ENCODE measurements at regions not wholly inside any gene's neighbourhood (a gene's known extent, or its start where the extent isn't known, plus 50 kb on each side); places are given as distances from the start of the nearest gene placed in this dataset.
"Not testable (repeated sequence)": the region's sequence is repeated elsewhere in the genome, so short reads cannot be mapped to it uniquely, and the experiment has no call there.

DNA sequence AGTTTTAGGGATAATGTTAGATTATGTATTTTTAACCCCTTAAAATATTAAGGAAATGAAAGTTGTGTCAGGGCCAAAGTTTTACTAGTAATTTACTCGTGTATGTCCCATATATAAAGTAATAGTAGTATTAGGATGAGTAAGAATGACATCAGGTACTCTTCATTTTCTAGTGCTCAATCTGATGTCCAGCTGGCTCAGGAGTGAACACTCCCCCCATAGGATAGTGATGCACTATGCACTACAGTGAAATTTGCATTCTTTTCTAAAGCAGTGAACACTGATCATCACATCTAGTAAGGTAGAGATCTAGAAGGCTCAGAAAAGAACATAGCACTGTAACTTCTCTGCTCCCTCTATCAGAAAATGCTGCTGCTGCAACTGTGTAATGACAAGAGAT, 409.7 kb downstream of the GLUD2 start:
- no peak for DNase-seq

DNA sequence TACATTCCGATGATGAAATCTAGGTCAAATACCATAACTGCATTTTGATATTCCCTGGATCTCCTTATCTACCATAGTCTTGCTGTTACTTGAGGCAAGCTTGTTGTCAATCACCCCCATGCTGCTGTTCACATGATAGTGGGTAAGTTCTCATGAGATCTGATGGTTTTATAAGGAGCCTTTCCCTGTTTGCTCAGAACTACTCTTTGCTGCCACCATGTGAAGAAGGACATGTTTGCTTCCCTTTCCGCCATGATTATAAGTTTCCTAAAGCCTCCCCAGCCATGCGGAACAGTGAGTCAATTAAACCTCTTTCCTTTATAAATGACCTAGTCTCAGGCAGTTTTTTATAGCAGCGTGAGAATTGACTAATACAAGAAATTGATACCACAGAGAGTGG, 432.0 kb downstream of the GLUD2 start:
- DNase-seq: no peak

DNA sequence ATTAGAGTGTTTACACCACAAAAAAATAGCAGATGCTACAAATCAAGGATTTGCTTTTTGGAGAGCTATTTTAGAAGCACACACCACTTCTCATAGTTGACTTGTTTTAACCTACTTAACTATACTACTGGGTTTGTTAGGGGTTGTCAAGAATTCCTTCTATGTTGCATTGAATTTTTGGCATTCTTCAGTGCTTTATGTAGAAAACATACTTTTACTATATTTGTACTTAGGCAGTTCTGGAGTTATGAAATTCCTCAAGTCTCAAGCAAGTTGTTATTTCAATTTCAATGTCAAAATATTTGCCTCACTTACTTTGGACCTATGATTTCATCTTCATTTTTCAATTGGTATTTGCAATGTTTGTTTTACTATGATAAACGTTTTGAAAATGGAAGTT, 449.6 kb downstream of the GLUD2 start:
- DNase-seq: no peak

DNA sequence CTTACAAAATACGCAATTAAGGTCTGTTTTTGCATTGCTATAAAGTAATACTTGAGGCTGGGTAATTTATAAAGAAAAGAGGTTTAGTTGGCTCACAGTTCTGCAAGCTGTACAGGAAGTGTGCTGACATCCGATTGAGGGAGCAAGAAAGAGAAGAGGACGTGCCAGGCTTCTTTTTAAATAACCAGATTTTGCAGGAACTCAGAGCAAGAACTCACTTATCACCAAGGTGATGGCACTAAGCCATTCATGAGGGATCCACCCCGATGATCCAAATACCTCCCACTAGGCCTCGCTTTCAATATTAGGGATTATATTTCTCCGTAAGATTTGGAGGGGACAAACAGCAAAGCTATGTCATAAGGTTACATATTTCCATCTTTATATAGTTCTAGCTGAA, 456.7 kb downstream of the GLUD2 start:
- DNase-seq: no peak

DNA sequence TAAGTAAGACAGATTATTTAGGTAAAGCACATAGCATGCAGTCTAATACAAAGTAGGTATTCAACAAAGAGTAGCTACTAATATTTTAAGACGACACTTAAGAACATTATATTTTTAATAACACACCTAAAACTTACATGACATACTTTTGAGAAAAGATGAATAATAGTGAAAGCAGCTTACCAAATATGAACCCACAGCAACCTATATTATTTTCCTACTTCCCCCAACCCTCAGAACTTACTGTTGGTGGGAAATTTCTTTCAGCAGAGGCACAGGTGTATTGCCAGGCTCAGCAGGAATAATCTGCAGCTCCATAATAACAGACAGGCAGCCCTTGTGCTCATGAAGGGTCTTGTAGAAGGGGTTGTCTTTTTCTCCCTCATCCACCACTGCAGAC, 498.9 kb downstream of the GLUD2 start:
- no peak for DNase-seq

DNA sequence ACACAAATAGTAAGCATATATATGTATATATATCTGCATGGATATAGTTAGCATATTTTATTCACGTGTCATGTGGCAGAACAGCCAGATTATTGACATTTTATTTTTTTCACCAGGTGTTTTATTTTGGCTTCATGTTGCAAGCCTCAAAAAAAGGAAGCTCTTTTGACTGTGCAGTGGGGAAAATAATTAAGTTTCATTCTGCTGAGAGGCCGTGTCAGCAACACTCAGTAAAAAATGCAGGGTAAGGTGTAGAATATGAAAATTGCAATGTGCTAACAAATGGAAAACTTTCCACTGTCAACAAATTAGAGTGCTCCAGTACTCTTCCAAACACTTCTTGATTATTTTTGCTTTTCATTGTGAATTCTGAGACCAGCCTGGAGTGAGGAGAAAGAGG, 511.5 kb downstream of the GLUD2 start:
- no peak for DNase-seq

DNA sequence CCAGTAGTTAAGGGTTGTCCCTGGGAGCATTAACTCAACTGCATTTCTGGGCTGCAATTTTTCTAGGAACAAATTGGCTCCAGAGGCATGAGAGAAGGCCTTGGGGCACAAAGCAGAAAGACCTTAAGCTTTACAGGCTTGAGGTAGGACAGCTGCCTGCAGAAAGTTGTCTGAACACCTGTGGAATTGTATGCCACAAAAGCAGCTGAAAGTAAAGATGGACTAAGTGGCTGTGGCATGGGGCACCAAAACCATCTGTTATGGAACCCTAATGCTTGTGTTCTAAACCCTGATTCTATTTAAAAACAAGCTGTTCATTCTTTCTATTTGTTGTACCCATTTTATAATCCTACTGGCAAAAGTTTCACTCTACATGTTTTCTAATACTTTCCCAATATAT, 515.2 kb downstream of the GLUD2 start:
- DNase-seq: no peak

DNA sequence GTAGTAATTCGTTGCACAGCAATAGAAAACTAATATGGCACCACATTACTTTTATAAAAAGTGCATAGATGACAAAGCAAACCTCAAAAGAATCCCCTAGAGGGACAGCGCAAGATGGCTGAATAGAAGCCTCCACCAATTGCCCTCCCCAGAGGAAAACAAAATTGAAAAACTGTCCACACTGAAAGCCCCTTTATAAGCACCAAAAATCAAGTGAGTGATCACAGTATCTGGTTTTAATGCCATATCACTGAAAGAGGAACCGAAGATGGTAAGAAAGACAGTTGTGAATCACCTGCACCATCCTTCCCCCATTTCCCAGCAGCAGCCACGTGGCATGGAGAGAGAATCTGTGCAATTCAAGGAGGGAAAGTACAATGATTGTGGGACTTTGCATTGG, 522.2 kb downstream of the GLUD2 start:
- no peak for DNase-seq

DNA sequence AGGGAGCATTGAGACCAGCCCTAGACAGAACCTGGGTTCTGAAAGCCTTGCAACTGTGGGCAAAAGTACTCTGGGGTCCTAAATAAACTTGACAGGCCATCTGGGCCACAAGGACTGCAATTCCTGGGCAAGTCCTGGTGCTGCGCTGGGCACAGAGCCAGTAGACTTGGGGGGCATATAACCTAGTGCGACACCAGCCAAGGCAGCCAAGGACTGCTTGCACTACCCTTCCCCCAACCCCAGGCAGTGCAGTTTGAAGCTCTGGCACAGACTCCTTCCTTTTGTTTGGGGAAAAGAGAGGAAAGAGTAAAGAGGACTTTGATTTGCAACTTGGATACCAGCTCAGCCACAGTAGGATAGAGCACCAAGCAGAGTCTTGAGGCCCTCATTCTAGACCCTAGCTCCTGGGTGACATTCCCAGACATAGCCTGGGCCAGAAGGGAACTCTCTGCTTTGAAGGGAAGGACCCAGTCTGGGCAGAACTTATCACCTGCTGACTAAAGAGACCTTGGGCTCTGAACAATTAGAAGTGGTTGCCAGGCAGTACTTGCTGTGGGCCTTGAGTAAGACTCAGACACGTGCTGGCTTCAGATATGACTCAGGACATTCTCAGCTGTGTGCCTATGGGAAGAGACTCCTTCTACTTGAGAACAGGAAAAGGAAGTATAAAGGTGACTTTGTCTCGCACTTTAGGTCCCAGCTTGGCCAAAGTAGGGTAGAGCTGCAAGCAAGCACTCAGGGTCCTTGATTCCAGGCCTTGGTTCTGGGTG, 522.8 kb downstream of the GLUD2 start:
- DNase-seq: no peak

DNA sequence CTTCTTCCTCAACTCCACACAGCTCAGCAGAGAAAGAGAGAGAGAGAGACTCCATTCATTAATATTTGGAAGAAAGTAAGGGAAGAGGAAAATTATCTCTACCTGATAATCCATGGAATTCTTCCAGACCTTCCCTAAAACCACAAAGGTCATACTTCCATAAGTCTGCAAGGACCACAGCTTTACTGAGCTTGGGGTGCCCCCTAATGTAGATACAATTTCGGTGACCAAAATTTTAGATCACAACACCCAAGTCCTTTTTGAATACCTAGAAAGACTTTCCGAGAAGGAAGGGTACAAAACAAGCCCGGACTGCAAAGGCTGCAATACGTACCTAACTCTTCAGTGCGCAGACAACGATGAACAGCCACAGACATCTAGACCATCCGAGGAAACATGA, 523.9 kb downstream of the GLUD2 start:
- DNase-seq: no peak

DNA sequence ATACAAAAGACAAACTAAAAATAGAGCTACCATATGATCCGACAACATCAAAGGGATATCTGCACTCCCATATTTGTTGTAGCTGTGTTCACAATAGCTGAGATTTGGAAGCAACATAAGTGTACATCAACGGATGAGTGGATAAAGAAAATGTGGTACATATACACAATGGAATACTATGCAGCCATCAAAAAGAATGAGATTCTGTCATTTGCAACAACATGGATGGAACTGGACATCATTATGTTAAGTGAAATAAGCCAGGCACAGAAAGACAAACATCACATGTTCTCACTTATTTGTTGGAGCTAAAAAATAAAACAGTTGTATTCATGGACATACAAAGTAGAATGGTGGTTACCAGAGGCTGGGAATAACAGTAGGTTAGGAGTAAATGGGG, 527.0 kb downstream of the GLUD2 start:
- not testable (repeated sequence) for DNase-seq

DNA sequence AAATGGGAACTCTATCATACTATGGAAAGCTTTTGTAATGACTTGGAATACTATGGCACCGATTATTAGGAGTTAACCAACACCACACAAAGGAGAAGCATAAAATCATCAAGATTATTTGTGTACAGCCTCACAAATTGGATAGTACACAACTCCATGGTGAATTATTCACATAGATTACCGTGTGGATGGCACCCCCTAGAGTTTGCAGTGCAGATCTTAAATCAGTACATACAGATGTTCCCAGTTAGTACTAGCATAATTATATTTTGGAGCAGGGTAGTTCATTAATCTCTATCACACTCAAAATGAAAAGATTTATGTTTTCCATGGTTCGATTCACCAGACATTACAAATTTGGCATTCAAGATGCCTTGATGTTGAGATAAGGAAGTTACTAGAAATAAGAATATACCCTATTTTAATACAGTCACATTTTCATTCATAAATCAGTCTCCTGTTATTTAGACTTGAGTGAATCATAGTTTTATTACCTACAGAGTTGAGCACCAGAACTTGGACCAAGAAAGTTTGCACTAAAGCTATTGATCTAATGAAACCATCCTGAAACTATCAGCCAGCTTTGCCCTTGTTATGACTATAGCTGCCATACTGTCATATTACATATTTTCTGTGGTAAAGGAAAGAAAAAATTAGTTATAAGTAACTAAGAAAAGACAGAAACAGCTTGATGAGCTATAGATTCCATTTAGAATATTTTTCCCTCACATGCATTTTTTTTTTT, 531.8 kb downstream of the GLUD2 start:
- DNase-seq: no peak

DNA sequence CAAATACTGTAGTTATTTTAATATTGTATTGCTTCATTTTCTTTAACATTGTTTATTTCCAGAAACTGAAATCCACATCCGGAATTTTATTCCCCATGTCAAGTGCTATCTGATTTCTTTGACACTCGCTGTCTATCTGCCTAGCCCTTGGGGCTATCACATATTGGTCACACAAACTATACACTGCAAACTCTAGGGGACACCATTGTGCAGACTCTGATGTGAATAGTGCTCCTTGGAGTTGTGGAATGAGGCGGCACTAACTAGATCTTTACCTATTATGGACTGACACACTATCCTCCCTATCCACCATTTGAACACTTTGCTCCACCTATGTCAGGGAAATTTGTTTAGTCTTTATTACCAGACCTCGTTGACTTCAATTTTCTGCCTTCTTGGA, 534.5 kb downstream of the GLUD2 start:
- DNase-seq: no peak

DNA sequence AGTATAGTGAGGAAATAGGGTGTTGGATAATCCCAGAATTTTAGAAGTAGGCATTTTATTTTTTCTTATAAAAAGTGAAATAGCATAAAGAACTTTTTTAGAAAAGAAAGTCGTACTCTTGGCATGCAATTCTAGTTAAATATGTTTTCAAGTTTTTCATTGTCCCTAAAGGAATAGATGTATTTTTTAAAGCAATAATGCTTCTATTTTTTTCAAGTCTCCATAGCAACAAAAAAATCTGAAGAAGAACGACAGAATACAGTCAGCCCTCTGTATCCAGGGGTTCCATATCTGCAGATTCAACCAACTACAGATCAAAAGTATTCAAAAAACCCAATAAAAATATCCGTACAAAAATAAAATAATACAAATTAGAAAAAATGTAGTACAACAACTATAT, 538.2 kb downstream of the GLUD2 start:
- DNase-seq: no peak

DNA sequence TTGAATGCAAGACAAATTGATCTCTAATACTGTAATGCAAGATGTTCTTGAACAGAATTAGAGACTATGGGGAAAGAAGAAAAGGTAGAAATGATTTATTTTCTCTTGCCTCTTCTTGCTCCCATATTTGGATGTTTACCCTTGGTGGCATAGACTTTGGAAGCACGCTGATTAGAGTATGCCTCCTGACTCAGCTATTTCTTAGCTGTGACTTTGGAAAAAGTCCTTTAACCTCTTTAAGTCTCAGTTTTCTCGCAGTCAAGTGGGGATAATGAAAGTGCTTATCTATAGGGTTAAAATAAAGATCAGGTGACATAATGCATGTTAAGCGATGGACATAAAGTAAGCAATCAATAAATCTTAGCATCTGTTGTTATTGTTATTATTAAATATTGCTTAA, 545.5 kb downstream of the GLUD2 start:
- DNase-seq: no peak

DNA sequence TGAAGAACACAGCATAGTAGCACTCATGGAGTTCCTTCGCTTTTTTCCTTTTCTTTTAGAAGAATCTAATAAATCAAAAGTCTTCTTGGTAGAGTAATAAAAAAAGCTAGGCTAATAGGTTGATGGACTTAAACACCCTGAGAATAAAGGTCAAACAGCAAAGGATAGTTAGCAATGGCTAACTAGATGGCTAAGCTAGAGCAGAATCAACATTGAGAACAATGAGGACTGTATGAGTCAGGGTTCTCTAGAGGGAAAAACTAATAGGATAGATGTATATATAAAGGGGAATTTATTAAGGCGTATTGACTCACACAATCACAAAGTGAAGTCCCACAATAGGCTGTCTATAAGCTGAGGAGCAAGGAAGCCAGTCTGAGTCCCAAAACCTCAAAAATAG, 550.9 kb downstream of the GLUD2 start:
- DNase-seq: no peak

DNA sequence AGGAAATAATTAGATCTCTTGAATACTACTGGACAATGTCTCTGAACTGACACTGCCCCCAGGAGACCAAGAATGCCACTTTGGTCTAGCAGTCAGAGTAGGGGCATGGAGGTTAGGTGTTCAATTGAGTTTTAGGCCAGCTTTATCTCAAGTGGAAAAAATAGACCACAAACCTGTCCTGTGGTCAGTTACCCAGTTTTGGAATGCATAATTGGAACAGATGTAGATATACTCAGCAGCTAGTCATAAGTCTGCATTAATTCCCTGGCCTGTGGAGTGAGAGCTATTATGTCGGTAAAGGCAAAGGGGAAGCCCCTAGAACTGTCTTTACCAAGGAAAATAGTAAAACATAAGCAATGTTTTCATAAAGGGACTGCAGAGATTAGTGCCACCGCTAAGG, 587.7 kb downstream of the GLUD2 start:
- DNase-seq: no peak

DNA sequence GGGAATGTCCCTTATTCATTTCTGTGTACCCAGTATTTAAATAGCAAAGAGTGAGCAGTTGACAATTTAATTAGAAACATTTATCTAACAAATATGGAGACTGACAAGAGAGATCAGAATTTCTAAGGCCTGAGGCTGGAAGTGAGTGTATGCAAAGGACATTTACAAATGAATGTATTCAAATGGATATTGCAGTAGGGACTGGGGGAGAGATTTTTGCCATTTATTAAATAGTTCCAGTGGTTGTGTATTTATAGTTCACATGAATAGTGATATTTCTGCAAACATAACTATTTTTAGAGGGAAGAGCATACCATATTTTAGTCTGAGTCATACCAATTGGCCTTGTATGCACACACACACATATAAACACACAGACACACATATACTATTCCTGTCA, 592.4 kb downstream of the GLUD2 start:
- no peak for DNase-seq

DNA sequence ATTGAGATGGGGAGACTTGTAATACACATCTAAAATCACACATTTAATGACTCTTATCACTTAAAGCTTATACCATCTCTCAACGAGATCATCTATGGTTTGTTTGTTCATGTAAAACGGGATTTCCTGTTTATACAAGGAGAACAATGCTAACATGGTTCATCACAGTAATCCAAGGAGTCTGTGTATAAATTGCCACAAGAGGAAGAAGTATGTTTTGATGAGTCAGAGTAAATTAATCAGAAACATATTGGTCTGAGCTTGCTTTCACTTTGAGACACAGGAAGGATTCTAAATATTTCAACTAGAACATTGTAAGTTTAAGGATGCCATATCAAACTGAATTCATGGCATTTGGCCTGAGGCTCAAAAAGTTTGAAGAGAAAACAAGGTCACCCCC, 594.1 kb downstream of the GLUD2 start:
- no peak for DNase-seq

DNA sequence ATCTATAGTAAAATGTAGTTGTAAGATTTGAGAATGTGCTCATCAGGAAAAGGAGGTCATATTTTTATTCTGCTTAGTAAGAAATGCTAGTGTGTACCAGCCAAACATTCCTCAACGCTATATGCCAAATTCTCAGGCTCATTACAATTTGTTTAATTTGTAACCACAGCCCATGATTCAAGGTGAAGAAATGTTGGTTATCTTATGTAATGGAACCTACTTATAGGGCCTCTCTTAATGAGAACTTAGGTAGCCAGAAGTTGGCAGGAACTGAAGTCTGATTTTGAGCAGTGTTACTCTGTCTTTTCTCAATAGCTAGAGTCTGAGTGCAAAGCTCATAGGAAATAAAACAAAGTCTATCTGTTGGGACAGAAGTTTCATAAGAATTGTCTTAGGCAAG, 595.0 kb downstream of the GLUD2 start:
- DNase-seq: no peak

DNA sequence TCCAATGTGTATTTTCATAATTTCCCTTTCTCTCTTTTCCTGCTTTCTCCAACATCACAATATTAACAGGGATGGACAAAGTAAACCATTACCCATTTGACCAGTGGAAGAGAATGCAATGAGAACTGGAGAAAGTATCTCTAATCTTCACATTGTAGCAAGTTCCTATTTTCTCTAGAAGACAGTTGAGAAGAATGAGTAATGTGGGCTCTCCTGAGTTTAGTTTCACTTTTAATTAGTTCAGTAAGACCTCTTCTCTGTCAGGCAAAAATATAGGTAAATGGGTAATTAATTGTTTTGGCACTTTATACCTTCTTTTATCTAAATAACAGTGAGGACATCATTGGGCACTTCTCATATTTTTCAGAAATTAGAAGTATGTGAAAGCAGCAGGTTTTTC, 602.0 kb downstream of the GLUD2 start:
- DNase-seq: no peak

DNA sequence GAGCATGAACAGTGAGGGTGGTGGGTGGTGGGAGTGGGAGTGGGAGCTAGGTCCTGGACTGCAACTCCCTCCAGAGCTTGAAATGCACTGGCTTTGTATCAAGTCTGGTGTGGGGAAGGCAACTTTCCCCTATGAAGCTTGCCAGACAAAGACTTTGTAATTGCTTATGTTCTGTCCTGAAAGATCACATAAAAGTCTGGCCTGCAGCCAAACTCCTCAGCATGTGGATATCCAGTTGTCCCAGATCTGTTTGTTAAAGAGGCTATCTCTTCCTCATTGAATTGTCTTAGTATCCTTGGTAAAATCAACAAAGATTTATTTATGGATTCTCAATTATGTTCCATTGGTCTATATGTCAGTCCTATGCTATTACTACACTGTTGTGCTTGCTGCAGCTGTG, 607.9 kb downstream of the GLUD2 start:
- no peak for DNase-seq

DNA sequence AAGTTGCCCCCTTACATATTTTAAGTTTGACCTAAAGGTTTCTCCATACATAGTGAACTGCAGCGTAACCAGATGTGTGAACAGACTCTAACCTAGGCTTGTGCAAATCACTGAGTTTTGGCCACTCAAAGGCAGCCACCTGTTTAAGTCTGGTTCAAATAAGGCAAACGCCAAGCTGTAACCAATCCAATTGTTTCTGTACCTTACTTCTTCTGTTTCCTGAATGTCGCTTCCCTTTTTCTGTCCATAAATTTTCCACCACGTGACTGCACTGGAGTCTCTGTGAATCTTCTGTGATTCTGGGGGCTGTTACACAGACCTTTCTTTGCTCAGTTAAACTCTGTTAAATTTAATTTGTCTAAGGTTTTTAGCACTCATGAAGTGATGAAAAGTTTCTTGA, 618.8 kb downstream of the GLUD2 start:
- no peak for DNase-seq

DNA sequence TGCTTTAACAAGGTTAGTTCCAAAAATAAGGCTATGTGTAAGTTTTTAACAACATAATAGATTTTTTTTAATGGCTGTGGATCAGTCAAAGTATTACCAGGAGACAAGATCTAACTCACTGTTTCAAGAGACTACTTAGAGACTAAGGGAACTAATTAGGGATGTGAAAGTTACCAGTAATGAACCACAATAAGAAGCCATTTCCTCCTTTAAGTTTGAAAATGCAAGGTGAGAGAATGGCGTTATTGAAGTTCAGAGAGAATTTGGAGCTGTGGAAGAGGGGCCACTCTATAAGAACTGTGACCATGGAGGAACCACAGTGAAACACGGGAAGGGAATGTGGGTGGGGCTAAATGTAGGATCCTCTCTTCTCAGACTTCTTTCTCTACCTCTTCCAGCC, 624.2 kb downstream of the GLUD2 start:
- no peak for DNase-seq

DNA sequence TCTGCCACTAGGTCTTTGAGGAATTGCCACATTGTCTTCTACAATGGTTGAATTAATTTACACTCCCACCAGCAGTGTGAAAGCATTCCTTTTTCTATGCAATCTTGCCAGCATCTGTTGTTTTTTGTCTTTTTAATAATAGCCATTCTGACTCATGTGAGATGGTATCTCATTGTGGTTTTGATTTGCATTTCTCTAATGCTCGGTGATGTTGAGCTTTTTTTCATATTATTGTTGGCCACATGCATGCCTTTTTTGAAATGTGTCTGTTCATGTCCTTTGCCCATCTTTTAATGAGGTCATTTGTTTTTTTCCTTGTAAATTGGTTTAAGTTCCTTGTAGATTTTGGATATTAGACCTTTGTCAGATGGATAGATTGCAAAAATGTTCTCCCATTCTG, 661.8 kb downstream of the GLUD2 start:
- not testable (repeated sequence) for DNase-seq

All from NCI-H446 treated with DMSO at 0.1 percent for 48 hours (cell line).